MM.1S (cell line): ENCODE measurements at regions not wholly inside any gene's neighbourhood (a gene's known extent, or its start where the extent isn't known, plus 50 kb on each side); places are given as distances from the start of the nearest gene placed in this dataset.

Experiments used
- DNase-seq: peaks from one replicate; pipeline ENCODE4 v3.0.0-alpha.2; 2015
- H2AFZ ChIP-seq: fragments of 300-600 bp; sonication (generic); 2 replicates; pipeline ENCODE4 v1.6.0; 2016; ENCODE audit warnings: antibody characterized with exemption, low read length
- H3F3A ChIP-seq: fragments of 300-600 bp; sonication (generic); 2 replicates; pipeline ENCODE4 v1.6.1; 2016; ENCODE audit warnings: mild to moderate bottlenecking, antibody characterized with exemption, low read length, moderate library complexity, mixed read lengths; ENCODE audit not compliant: insufficient read depth
- H3K27ac ChIP-seq: fragments of 300-600 bp; sonication (generic); 2 replicates; pipeline ENCODE4 v1.5.1; 2016; ENCODE audit warnings: mild to moderate bottlenecking, low read length
- H3K27me3 ChIP-seq: fragments of 300-600 bp; sonication (generic); replicated peaks from 2 replicates; pipeline ENCODE4 v1.6.0; 2016; ENCODE audit warnings: low read length; ENCODE audit not compliant: insufficient read depth
- H3K36me3 ChIP-seq: fragments of 300-600 bp; sonication (generic); replicated peaks from 2 replicates; pipeline ENCODE4 v1.6.1; 2016; ENCODE audit warnings: mild to moderate bottlenecking, low read length, mixed read lengths; ENCODE audit not compliant: insufficient read depth
- H3K4me1 ChIP-seq: fragments of 300-600 bp; sonication (generic); 2 replicates; pipeline ENCODE4 v1.6.1; 2016; ENCODE audit warnings: low read length, mixed read lengths
- H3K4me2 ChIP-seq: fragments of 300-600 bp; sonication (generic); 2 replicates; pipeline ENCODE4 v1.6.0; 2016; ENCODE audit warnings: low read depth, low read length
- H3K4me3 ChIP-seq: fragments of 300-600 bp; sonication (generic); 2 replicates; pipeline ENCODE4 v1.5.1; 2016; ENCODE audit warnings: low read length, mixed read lengths
- H3K79me2 ChIP-seq: fragments of 300-600 bp; sonication (generic); 2 replicates; pipeline ENCODE4 v1.6.1; 2016; ENCODE audit warnings: mixed run types, low read length, mixed read lengths
- H3K9ac ChIP-seq: fragments of 300-600 bp; sonication (generic); 2 replicates; pipeline ENCODE4 v1.6.1; 2016; ENCODE audit warnings: low read length, mixed read lengths
- H3K9me2 ChIP-seq: fragments of 300-600 bp; sonication (generic); replicated peaks from 2 replicates; pipeline ENCODE4 v1.6.1; 2016; ENCODE audit warnings: mild to moderate bottlenecking, low read length, mixed read lengths; ENCODE audit not compliant: insufficient read depth
- H3K9me3 ChIP-seq: fragments of 300-600 bp; sonication (generic); replicated peaks from 2 replicates; pipeline ENCODE4 v1.6.1; 2016; ENCODE audit warnings: mild to moderate bottlenecking, low read length, mixed read lengths; ENCODE audit not compliant: insufficient read depth
- H4K20me1 ChIP-seq: fragments of 300-600 bp; sonication (generic); 2 replicates; pipeline ENCODE4 v1.6.1; 2016; ENCODE audit warnings: mild to moderate bottlenecking, low read length, moderate library complexity, mixed read lengths; ENCODE audit not compliant: insufficient read depth
- CTCF ChIP-seq: fragments of 300-600 bp; sonication (generic); IDR thresholded peaks from 2 replicates; pipeline ENCODE4 v1.5.1; 2016; ENCODE audit warnings: antibody characterized with exemption, low read length, mixed read lengths
- EZH2 ChIP-seq: fragments of 300-600 bp; sonication (generic); optimal IDR thresholded peaks from 2 replicates; pipeline ENCODE3; 2017; ENCODE audit warnings: low read depth, mild to moderate bottlenecking, antibody characterized with exemption, low read length, mixed read lengths
- EZH2phosphoT487 ChIP-seq: fragments of 300-600 bp; sonication (generic); IDR thresholded peaks from 2 replicates; pipeline ENCODE4 v1.6.1; 2018; ENCODE audit warnings: antibody characterized with exemption, low read length

- Histone ChIP-seq H3K27me3 (no peaks in the 10 kb centered on the region), H2AFZ (no peak overlapping the region), H4K20me1 (no peaks in the 10 kb centered on the region), H3K9me2 (no peaks in the 10 kb centered on the region), H3K4me3 (no peak overlapping the region), H3K4me1 (peaks cover 21% of the 10 kb centered on the region), H3F3A (0 out of 2 replicates have a peak, but pooled peaks cover 4% of the 10 kb centered on the region), H3K9ac (no peak overlapping the region), H3K27ac (no peak overlapping the region), H3K9me3 (no peaks in the 10 kb centered on the region), H3K36me3 (no peaks in the 10 kb centered on the region), H3K79me2 (no peaks in the 10 kb centered on the region), H3K4me2 (no peak overlapping the region)
- no peak for DNase-seq
- TF ChIP-seq EZH2phosphoT487: no peak
- no peak for TF ChIP-seq CTCF
- no peak for TF ChIP-seq EZH2
These were observed 85.5 kb downstream of the APIP start for GRCh38 chr11:34830648-34831047.

DNA sequence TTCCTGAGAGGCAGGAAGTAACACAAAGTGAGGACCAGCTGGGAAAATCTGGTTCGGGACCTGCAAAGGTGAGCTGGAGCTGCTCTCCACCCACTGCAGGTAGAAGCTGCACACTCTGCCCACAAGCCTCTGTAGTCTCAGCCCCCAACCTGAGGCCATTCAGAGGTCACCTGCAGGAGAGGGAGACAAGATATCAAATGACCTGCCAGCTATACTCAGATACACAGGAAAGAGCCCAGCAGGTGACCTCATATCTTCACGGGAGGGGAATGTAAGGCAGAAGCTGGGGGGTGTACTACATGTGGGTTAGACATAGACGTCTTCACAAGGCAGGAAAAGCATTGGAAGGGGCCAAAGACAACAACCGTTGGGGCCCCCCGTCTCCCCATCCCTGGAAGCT lies 86.1 kb downstream of the APIP start:
- Histone ChIP-seq H3K4me3 (no peak overlapping the region), H3K27ac (no peak overlapping the region), H3K9me3 (no peaks in the 10 kb centered on the region), H3K9ac (no peak overlapping the region), H3K79me2 (no peaks in the 10 kb centered on the region), H3K4me1 (peaks cover 21% of the 10 kb centered on the region), H3K9me2 (no peaks in the 10 kb centered on the region), H3K4me2 (no peak overlapping the region), H3F3A (0 out of 2 replicates have a peak, but pooled peaks cover 4% of the 10 kb centered on the region), H3K36me3 (no peaks in the 10 kb centered on the region), H3K27me3 (no peaks in the 10 kb centered on the region), H2AFZ (no peak overlapping the region), H4K20me1 (no peaks in the 10 kb centered on the region)
- DNase-seq: no peak
- no peak for TF ChIP-seq EZH2

DNA sequence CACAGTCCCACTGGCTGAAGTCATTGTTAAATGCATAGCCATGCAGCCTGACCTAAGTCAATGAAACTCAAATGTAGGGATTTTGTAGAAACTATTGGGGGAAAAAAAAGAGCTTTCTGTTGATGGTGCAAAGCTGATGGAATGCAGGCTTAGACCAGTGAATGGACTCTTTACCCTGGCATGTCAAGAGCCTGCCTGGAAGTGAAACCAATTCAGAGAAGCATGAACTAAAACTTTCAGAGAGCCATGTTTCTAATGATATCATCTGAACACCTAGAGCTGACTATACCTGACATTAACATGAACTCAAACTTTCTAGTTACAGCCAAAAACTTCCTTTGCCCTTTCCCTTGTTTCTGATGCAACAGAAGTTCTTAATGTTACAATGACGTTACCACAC lies 89.0 kb downstream of the APIP start:
- Histone ChIP-seq H3K4me1 (peaks cover 34% of the 10 kb centered on the region), H3F3A (0 out of 2 replicates have a peak, but pooled peaks cover 4% of the 10 kb centered on the region), H3K9me2 (no peaks in the 10 kb centered on the region), H4K20me1 (no peaks in the 10 kb centered on the region), H3K9me3 (no peaks in the 10 kb centered on the region), H3K27ac (no peak overlapping the region; the same call in 1 of the 2 replicates), H3K4me2 (peak overlapping the region; percentile 22; the same call in 1 of the 2 replicates), H3K79me2 (no peaks in the 10 kb centered on the region), H3K9ac (no peak overlapping the region), H3K27me3 (no peaks in the 10 kb centered on the region), H3K36me3 (no peaks in the 10 kb centered on the region), H2AFZ (no peak overlapping the region), H3K4me3 (no peak overlapping the region)
- DNase-seq: peak; percentile 55
- no peak for TF ChIP-seq EZH2
- no peak for TF ChIP-seq EZH2phosphoT487
- TF ChIP-seq CTCF: no peak

- Histone ChIP-seq H3K4me1 (peaks cover 42% of the 10 kb centered on the region), H3K27me3 (no peaks in the 10 kb centered on the region), H4K20me1 (no peaks in the 10 kb centered on the region), H3F3A (0 out of 2 replicates have a peak, but pooled peaks cover 4% of the 10 kb centered on the region), H3K36me3 (no peaks in the 10 kb centered on the region), H2AFZ (no peak overlapping the region), H3K4me3 (no peak overlapping the region), H3K79me2 (no peaks in the 10 kb centered on the region), H3K9ac (no peak overlapping the region), H3K4me2 (no peak overlapping the region), H3K27ac (no peak overlapping the region; the same call in 1 of the 2 replicates), H3K9me2 (no peaks in the 10 kb centered on the region), H3K9me3 (no peaks in the 10 kb centered on the region)
- TF ChIP-seq EZH2phosphoT487: no peak
- no peak for TF ChIP-seq EZH2
- TF ChIP-seq CTCF: no peak
- DNase-seq: no peak
These were observed 89.8 kb downstream of the APIP start for GRCh38 chr11:34826384-34826726.
